Osteoblast (primary cell): ENCODE measurements at regions not wholly inside any gene's neighbourhood (a gene's known extent, or its start where the extent isn't known, plus 50 kb on each side); places are given as distances from the start of the nearest gene placed in this dataset.

Experiments used
- DNase-seq: peaks from one replicate; pipeline ENCODE4 v3.0.0; 2011; ENCODE audit warnings: low spot score, mixed read lengths; ENCODE audit not compliant: insufficient read length; ENCODE audit errors: missing footprints
- H2AFZ ChIP-seq: 2 replicates; pipeline ENCODE4 v1.6.0; 2011; ENCODE audit warnings: mild to moderate bottlenecking, low read length
- H3K27ac ChIP-seq: 2 replicates; pipeline ENCODE4 v1.5.1; 2011; ENCODE audit warnings: mild to moderate bottlenecking, low read depth, low read length, moderate library complexity
- H3K27me3 ChIP-seq: 2 replicates; pipeline ENCODE4 v1.6.0; 2012; ENCODE audit warnings: mild to moderate bottlenecking, control low read depth, inconsistent platforms, low read length, moderate library complexity; ENCODE audit not compliant: insufficient read depth
- H3K36me3 ChIP-seq: 2 replicates; pipeline ENCODE4 v1.5.1; 2011; ENCODE audit warnings: mild to moderate bottlenecking, low read length, control low read depth, moderate library complexity; ENCODE audit not compliant: insufficient read depth
- H3K4me1 ChIP-seq: 2 replicates; pipeline ENCODE4 v1.5.1; 2011; ENCODE audit warnings: mild to moderate bottlenecking, low read length, control low read depth, moderate library complexity; ENCODE audit not compliant: insufficient read depth
- H3K4me2 ChIP-seq: 2 replicates; pipeline ENCODE4 v1.6.0; 2011; ENCODE audit warnings: mild to moderate bottlenecking, low read length; ENCODE audit not compliant: insufficient read depth
- H3K4me3 ChIP-seq: fragments of 200-600 bp; sonication (generic); 3 replicates; pipeline ENCODE4 v1.5.1; 2012; ENCODE audit warnings: mild to moderate bottlenecking, low read length, inconsistent platforms; ENCODE audit not compliant: insufficient read depth
- H3K79me2 ChIP-seq: 2 replicates; pipeline ENCODE4 v1.6.0; 2012; ENCODE audit warnings: mild to moderate bottlenecking, low read length, control low read depth, inconsistent platforms; ENCODE audit not compliant: insufficient read depth
- H3K9me3 ChIP-seq: 2 replicates; pipeline ENCODE4 v1.5.1; 2011; ENCODE audit warnings: low read depth, low read length, control low read depth
- H4K20me1 ChIP-seq: 2 replicates; pipeline ENCODE4 v1.6.0; 2012; ENCODE audit warnings: mild to moderate bottlenecking, low read length, control low read depth; ENCODE audit not compliant: insufficient read depth
- CTCF ChIP-seq: IDR thresholded peaks from 2 replicates; pipeline ENCODE4 v1.5.1; 2011; ENCODE audit warnings: mild to moderate bottlenecking, low read depth, low read length, moderate library complexity; ENCODE audit errors: extremely low read depth

DNA sequence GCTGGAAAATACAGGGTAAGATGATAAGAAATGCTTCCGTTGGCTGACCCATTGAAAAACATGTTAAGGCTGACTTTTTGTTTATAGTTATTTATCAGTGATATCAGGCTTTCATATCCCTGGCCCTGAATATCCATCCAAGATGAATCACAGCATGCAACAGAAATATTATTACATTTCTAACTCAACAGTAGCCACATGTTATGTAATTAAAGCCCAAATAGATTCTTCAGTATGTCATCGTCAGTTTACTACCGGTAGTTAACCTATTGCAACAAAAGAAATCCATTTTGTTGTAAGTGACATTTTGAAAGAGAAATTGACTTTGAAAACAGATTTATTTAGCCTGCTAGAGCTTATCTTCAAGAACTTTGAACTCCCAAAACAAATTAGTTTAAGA, 354.1 kb upstream of the CELF2 start:
- Histone ChIP-seq H3K9me3 (no peaks in the 10 kb centered on the region), H3K27ac (no peak overlapping the region), H3K4me3 (no peak overlapping the region), H3K4me2 (no peak overlapping the region), H2AFZ (no peak overlapping the region), H3K4me1 (no peaks in the 10 kb centered on the region), H3K27me3 (no peaks in the 10 kb centered on the region), H3K36me3 (no peaks in the 10 kb centered on the region), H3K79me2 (no peaks in the 10 kb centered on the region), H4K20me1 (no peaks in the 10 kb centered on the region)
- no peak for TF ChIP-seq CTCF
- DNase-seq, result no peak

GRCh38 chr10:10665750-10666149, 351.9 kb upstream of the CELF2 start:
- no peak for DNase-seq
- Histone ChIP-seq H3K27me3 (no peaks in the 10 kb centered on the region), H4K20me1 (no peaks in the 10 kb centered on the region), H3K4me2 (no peak overlapping the region), H3K4me3 (no peak overlapping the region), H3K36me3 (no peaks in the 10 kb centered on the region), H3K4me1 (no peaks in the 10 kb centered on the region), H3K9me3 (no peaks in the 10 kb centered on the region), H3K79me2 (no peaks in the 10 kb centered on the region), H3K27ac (no peak overlapping the region), H2AFZ (no peak overlapping the region)
- no peak for TF ChIP-seq CTCF

- H3K4me2 ChIP-seq, result no peak overlapping the region
- no peak overlapping the region for H2AFZ ChIP-seq
- no peak for DNase-seq
These were observed 350.2 kb upstream of the CELF2 start for GRCh38 chr10:10667466-10667865.

GRCh38 chr10:10676972-10677371, 340.7 kb upstream of the CELF2 start:
- no peak for TF ChIP-seq CTCF
- Histone ChIP-seq H3K4me3 (no peak overlapping the region), H4K20me1 (no peaks in the 10 kb centered on the region), H2AFZ (no peak overlapping the region), H3K27me3 (no peaks in the 10 kb centered on the region), H3K36me3 (no peaks in the 10 kb centered on the region), H3K4me1 (no peaks in the 10 kb centered on the region), H3K27ac (no peak overlapping the region), H3K79me2 (no peaks in the 10 kb centered on the region), H3K9me3 (no peaks in the 10 kb centered on the region), H3K4me2 (no peak overlapping the region)
- no peak for DNase-seq

More at GRCh38 chr10:10667466-10667865, 350.2 kb upstream of the CELF2 start:
- Histone ChIP-seq H3K4me3 (no peak overlapping the region), H4K20me1 (no peaks in the 10 kb centered on the region), H3K36me3 (no peaks in the 10 kb centered on the region), H3K9me3 (no peaks in the 10 kb centered on the region), H3K4me1 (no peaks in the 10 kb centered on the region), H3K27ac (no peak overlapping the region), H3K79me2 (no peaks in the 10 kb centered on the region), H3K27me3 (no peaks in the 10 kb centered on the region)
- TF ChIP-seq CTCF, result no peak
